Gastrocnemius medialis (tissue), 4 donors: ENCODE measurements at regions not wholly inside any gene's neighbourhood (a gene's known extent, or its start where the extent isn't known, plus 50 kb on each side); places are given as distances from the start of the nearest gene placed in this dataset.

ENCODE experiments used
- ATAC-seq, 2 donors: fragments of 150-250 bp; one replicate each; pipeline ENCODE4 v1.9.1; 2016
- DNase-seq, 2 donors: peaks; one replicate each; pipeline ENCODE4 v3.0.0-alpha.2; 2019
- H3K27ac ChIP-seq, 4 donors: fragments of 200-600 bp; sonication (generic); 1 replicate in 1 of 4; 2 replicates in 3 of 4; pipeline ENCODE4 v1.5.1; 2016 to 2018; ENCODE audit warnings: mild to moderate bottlenecking in 2 of 4, moderate library complexity in 1 of 4
- H3K27me3 ChIP-seq, 3 donors: fragments of 200-600 bp; sonication (generic) in 2 of 3; 1 replicate in 1 of 3; 2 replicates in 2 of 3; pipeline versions ENCODE4 v1.5.1 to v1.6.0; 2016 to 2019; ENCODE audit warnings: mild to moderate bottlenecking in 1 of 3, moderate library complexity in 1 of 3
- H3K36me3 ChIP-seq, 2 donors: fragments of 200-600 bp; sonication (generic) in 1 of 2; one replicate each; pipeline ENCODE4 v1.5.1; 2017 to 2018
- H3K4me1 ChIP-seq, 2 donors: fragments of 200-600 bp; sonication (generic) in 1 of 2; one replicate each; pipeline ENCODE4 v1.5.1; 2016 to 2017; ENCODE audit warnings: mild to moderate bottlenecking in 2 of 2
- H3K4me3 ChIP-seq, 4 donors: fragments of 200-600 bp; sonication (generic) in 3 of 4; 1 replicate in 1 of 4; 2 replicates in 3 of 4; pipeline ENCODE4 v1.5.1; 2016 to 2019; ENCODE audit warnings: mild to moderate bottlenecking in 2 of 4
- H3K9me3 ChIP-seq, 3 donors: fragments of 200-600 bp; sonication (generic) in 2 of 3; 1 replicate in 1 of 3; 2 replicates in 2 of 3; pipeline ENCODE4 v1.5.1; 2016 to 2019
- POLR2A ChIP-seq, 2 donors: fragments of 450-650 bp; IDR thresholded peaks; one replicate each; pipeline ENCODE4 v1.6.1; 2017; ENCODE audit warnings: antibody characterized with exemption in 2 of 2, mild to moderate bottlenecking in 2 of 2, moderate library complexity in 2 of 2
- in situ Hi-C, 4 donors: fragments of 200-750 bp; cut with MboI; loops; one replicate each; pipeline versions ENCODE4 v1.15.0 to v1.8.0; 2017; ENCODE audit warnings: low sequenced_read_pairs in 4 of 4
- intact Hi-C: fragments of 100-400 bp; cut with DNase I; formaldehyde crosslinking; loops from one replicate; pipeline ENCODE4 v1.15.1; 2023; ENCODE audit warnings: low total_unique reads
- TF ChIP-seq, protein P1 (sequence below), 5 experiments: fragments of 450-650 bp in 3 of 5; fragments of 200-600 bp in 2 of 5; sonication (generic) in 2 of 5; IDR thresholded peaks in 4 of 5; conservative IDR thresholded peaks in 1 of 5; 1 replicate in 4 of 5; 2 replicates in 1 of 5; pipeline ENCODE4 v1.5.1; 2016 to 2019; ENCODE audit warnings: antibody characterized with exemption in 5 of 5, mild to moderate bottlenecking in 3 of 5, moderate library complexity in 3 of 5

- intact Hi-C loops, result loop anchor here (10.0 kb wide), 1 partner anchor 272 kb away; no protein-coding TSS in a partner anchor
These were observed 260.5 kb downstream of the CYP26B1 start for GRCh38 chr2:71887196-71887595.

GRCh38 chr2:71886241-71886640 is 261.4 kb downstream of the CYP26B1 start:
- TF ChIP-seq POLR2A (IDR thresholded peaks at IDR 0.05), result no peak
- TF ChIP-seq, protein P1, sequence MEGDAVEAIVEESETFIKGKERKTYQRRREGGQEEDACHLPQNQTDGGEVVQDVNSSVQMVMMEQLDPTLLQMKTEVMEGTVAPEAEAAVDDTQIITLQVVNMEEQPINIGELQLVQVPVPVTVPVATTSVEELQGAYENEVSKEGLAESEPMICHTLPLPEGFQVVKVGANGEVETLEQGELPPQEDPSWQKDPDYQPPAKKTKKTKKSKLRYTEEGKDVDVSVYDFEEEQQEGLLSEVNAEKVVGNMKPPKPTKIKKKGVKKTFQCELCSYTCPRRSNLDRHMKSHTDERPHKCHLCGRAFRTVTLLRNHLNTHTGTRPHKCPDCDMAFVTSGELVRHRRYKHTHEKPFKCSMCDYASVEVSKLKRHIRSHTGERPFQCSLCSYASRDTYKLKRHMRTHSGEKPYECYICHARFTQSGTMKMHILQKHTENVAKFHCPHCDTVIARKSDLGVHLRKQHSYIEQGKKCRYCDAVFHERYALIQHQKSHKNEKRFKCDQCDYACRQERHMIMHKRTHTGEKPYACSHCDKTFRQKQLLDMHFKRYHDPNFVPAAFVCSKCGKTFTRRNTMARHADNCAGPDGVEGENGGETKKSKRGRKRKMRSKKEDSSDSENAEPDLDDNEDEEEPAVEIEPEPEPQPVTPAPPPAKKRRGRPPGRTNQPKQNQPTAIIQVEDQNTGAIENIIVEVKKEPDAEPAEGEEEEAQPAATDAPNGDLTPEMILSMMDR (IDR thresholded peaks at IDR 0.05 in 4 of 5, conservative IDR thresholded peaks at IDR 0.05 in 1 of 5), result no peak
- intact Hi-C loops, result loop anchor here (10.0 kb wide), 1 partner anchor 271 kb away; no protein-coding TSS in a partner anchor
- Histone ChIP-seq H3K4me3 (no peak overlapping the region), H3K9me3 (no peaks in the 10 kb centered on the region), H3K36me3 (no peaks in the 10 kb centered on the region), H3K27ac (no peak overlapping the region), H3K27me3 (no peaks in the 10 kb centered on the region), H3K4me1 (peaks cover 29 to 30% of the 10 kb centered on the region in 2 donors)
- DNase-seq (no peak), ATAC-seq (no peak)
- in situ Hi-C loops, result no loop called here

More at GRCh38 chr2:71887196-71887595, 260.5 kb downstream of the CYP26B1 start:
- Histone ChIP-seq H3K27me3 (no peaks in the 10 kb centered on the region), H3K4me3 (no peak overlapping the region), H3K27ac (no peak overlapping the region), H3K9me3 (no peaks in the 10 kb centered on the region), H3K36me3 (no peaks in the 10 kb centered on the region), H3K4me1 (peaks cover 19 to 20% of the 10 kb centered on the region in 2 donors)
- in situ Hi-C loops, result no loop called here
- no peak for ATAC-seq
- no peak for TF ChIP-seq POLR2A (IDR thresholded peaks at IDR 0.05)
- TF ChIP-seq, protein P1 (IDR thresholded peaks at IDR 0.05 in 4 of 5, conservative IDR thresholded peaks at IDR 0.05 in 1 of 5), result no peak
- DNase-seq, result no peak

- TF ChIP-seq, protein P1 (IDR thresholded peaks at IDR 0.05 in 4 of 5, conservative IDR thresholded peaks at IDR 0.05 in 1 of 5), result no peak
- TF ChIP-seq POLR2A (IDR thresholded peaks at IDR 0.05), result no peak
- in situ Hi-C loops, result no loop called here
- Histone ChIP-seq H3K36me3 (no peaks in the 10 kb centered on the region), H3K27ac (peak overlapping the region; percentile 77 to 88 (median 82)), H3K9me3 (no peaks in the 10 kb centered on the region), H3K27me3 (no peaks in the 10 kb centered on the region), H3K4me1 (peaks cover 45 to 47% of the 10 kb centered on the region in 2 donors), H3K4me3 (no peak overlapping the region)
- ATAC-seq (peak in 1 of 2 donors; percentile 6), DNase-seq (peak in 1 of 2 donors; percentile 68)
- intact Hi-C loops, result loop anchor here (5.0 to 10.0 kb wide), 2 partner anchors 192 to 270 kb away; no protein-coding TSS in a partner anchor
These were observed 263.2 kb downstream of the CYP26B1 start for GRCh38 chr2:71884303-71885042.

DNA sequence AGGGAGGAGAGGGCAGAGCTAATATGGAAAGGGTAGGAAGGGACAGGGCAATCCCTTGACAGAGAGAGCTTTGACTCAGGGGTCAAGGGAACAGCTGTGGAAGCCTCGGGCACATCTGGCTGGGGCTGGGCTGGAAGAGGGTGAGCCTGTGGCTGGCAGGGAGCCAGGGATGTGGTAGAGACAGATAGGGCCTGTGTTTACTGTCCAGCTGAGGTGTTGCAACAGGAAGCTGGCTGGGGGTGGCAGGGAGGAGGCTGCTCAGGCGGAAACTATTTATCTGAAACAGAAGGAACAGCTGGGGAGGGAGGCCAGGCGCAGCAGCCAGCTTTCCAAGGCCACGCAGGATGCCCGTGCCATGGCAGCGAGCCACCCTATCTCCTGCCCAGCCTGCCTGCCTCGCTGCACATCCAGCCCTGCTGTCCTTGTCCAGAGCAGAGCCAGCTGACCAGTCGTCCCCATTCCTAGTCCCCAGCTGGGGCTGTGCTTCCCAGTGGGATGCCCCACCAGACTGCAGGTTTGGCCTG is 264.7 kb downstream of the CYP26B1 start:
- intact Hi-C loops, result loop anchor here (2.0 to 10.0 kb wide), 5 partner anchors 58 to 430 kb away; partner anchors contain the start of gene DYSF
- Histone ChIP-seq H3K36me3 (no peaks in the 10 kb centered on the region), H3K27ac (peak overlapping the region; percentile 79 to 90 (median 86)), H3K4me3 (no peak overlapping the region), H3K9me3 (no peaks in the 10 kb centered on the region), H3K27me3 (no peaks in the 10 kb centered on the region), H3K4me1 (peaks cover 45 to 47% of the 10 kb centered on the region in 2 donors)
- ATAC-seq (peak; percentile 70 to 80), DNase-seq (peak; percentile 96 to 99)
- in situ Hi-C loops, result no loop called here
- TF ChIP-seq, protein P1 (IDR thresholded peaks at IDR 0.05 in 4 of 5, conservative IDR thresholded peaks at IDR 0.05 in 1 of 5), result no peak
- TF ChIP-seq POLR2A (IDR thresholded peaks at IDR 0.05), result no peak
